GM03348 (cell line): ENCODE measurements at regions not wholly inside any gene's neighbourhood (a gene's known extent, or its start where the extent isn't known, plus 50 kb on each side); places are given as distances from the start of the nearest gene placed in this dataset.

ENCODE experiments used
- DNase-seq: peaks from one replicate; pipeline ENCODE4 v3.0.0; 2012; ENCODE audit warnings: low spot score

DNA sequence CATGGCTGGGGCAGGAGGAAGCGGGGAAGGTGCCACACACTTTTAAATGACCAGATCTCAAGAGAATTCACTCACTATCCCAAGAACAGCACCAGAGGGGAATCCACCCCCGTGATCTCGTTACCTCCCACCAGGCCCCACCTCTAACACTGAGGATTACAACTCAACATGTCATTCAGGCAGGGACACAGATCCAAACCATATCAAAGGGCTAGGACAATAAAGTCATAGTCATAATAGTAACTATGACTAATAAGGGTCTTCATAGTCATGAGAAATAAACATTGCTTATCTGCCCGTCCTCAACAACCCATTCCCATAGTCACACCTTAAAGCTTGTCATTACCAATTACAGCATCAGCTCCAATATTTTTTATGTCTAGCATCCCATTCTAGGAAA lies 65.3 kb upstream of the SMC2 start:
- no peak for DNase-seq
